ENCODE measurements at regions not wholly inside any gene's neighbourhood (a gene's known extent, or its start where the extent isn't known, plus 50 kb on each side); places are given as distances from the start of the nearest gene placed in this dataset.

- TF ChIP-seq EZH2phosphoT487 (IDR thresholded peaks at IDR 0.05; ENCODE audit: borderline replicate concordance, low read length) (no peak), CTCF (IDR thresholded peaks at IDR 0.05; ENCODE audit: low read depth, low read length, poor library complexity, severe bottlenecking) (no peak)
- Histone ChIP-seq H3K4me2 (ENCODE audit: low read length) (no peak overlapping the region), H3K27me3 (ENCODE audit: control insufficient read depth, low read length) (no peaks in the 10 kb centered on the region), H4K20me1 (ENCODE audit: control insufficient read depth, insufficient read depth, low read depth, low read length) (no peaks in the 10 kb centered on the region), H3K36me3 (ENCODE audit: control insufficient read depth, low read length) (no peaks in the 10 kb centered on the region), H3K4me3 (ENCODE audit: low read length) (no peak overlapping the region), H3K9me2 (replicated peaks; ENCODE audit: control insufficient read depth, low read length) (no peaks in the 10 kb centered on the region), H3K4me1 (ENCODE audit: control insufficient read depth, low read length) (no peaks in the 10 kb centered on the region), H3F3A (ENCODE audit: control insufficient read depth, insufficient read depth) (no peaks in the 10 kb centered on the region), H3K27ac (ENCODE audit: low read depth, low read length) (no peak overlapping the region), H3K9me3 (ENCODE audit: control insufficient read depth, insufficient read depth, low read length) (no peaks in the 10 kb centered on the region), H3K79me2 (ENCODE audit: control insufficient read depth, low read length) (no peaks in the 10 kb centered on the region)
Observed at GRCh38 chr16:65725156-65725845, 603.4 kb upstream of the CDH11 start.

- Histone ChIP-seq H3K4me2 (ENCODE audit: low read length) (no peak overlapping the region), H3K9me3 (ENCODE audit: control insufficient read depth, insufficient read depth, low read length) (no peaks in the 10 kb centered on the region), H3K4me3 (ENCODE audit: low read length) (no peak overlapping the region), H3K27ac (ENCODE audit: low read depth, low read length) (no peak overlapping the region), H4K20me1 (ENCODE audit: control insufficient read depth, insufficient read depth, low read depth, low read length) (no peaks in the 10 kb centered on the region), H3K36me3 (ENCODE audit: control insufficient read depth, low read length) (no peaks in the 10 kb centered on the region), H3K4me1 (ENCODE audit: control insufficient read depth, low read length) (no peaks in the 10 kb centered on the region), H3K27me3 (ENCODE audit: control insufficient read depth, low read length) (no peaks in the 10 kb centered on the region), H3F3A (ENCODE audit: control insufficient read depth, insufficient read depth) (no peaks in the 10 kb centered on the region), H3K79me2 (ENCODE audit: control insufficient read depth, low read length) (no peaks in the 10 kb centered on the region), H3K9me2 (replicated peaks; ENCODE audit: control insufficient read depth, low read length) (no peaks in the 10 kb centered on the region)
- no peak for TF ChIP-seq CTCF (IDR thresholded peaks at IDR 0.05; ENCODE audit: low read depth, low read length, poor library complexity, severe bottlenecking)
- TF ChIP-seq EZH2phosphoT487 (IDR thresholded peaks at IDR 0.05; ENCODE audit: borderline replicate concordance, low read length): no peak
Observed at GRCh38 chr16:65722429-65722828, 600.6 kb upstream of the CDH11 start.

DNA sequence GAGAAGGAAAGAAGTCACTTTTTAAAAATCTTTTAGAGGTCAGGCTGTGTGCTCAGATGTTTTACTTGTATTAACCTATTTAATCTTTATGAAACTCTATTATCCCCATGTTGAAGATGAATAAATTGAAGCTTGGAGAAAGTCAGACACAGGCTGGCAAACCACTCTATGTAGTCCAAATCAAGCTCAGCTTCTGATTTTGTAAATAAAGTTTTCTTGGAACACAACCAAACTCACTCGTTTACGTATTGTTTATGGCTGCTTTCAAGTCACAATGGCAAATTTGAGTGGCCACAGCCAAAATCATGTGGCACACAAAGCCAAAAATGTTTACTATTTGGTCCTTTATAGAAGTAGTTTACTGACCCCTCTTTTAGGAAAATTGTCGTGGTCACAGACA, 596.0 kb upstream of the CDH11 start:
- H3K4me1 ChIP-seq (ENCODE audit: control insufficient read depth, low read length): no peaks in the 10 kb centered on the region
- H3K9me3 ChIP-seq (ENCODE audit: control insufficient read depth, insufficient read depth, low read length): no peaks in the 10 kb centered on the region
- H3K4me3 ChIP-seq (ENCODE audit: low read length): no peak overlapping the region
- no peaks in the 10 kb centered on the region for H3K79me2 ChIP-seq (ENCODE audit: control insufficient read depth, low read length)
- H3K27ac ChIP-seq (ENCODE audit: low read depth, low read length): no peak overlapping the region
- no peaks in the 10 kb centered on the region for H3K9me2 ChIP-seq (replicated peaks; ENCODE audit: control insufficient read depth, low read length)
- H3K4me2 ChIP-seq (ENCODE audit: low read length): no peak overlapping the region
- H3F3A ChIP-seq (ENCODE audit: control insufficient read depth, insufficient read depth): no peaks in the 10 kb centered on the region
- TF ChIP-seq CTCF (IDR thresholded peaks at IDR 0.05; ENCODE audit: low read depth, low read length, poor library complexity, severe bottlenecking): no peak
- TF ChIP-seq EZH2phosphoT487 (IDR thresholded peaks at IDR 0.05; ENCODE audit: borderline replicate concordance, low read length): no peak
- no peaks in the 10 kb centered on the region for H3K27me3 ChIP-seq (ENCODE audit: control insufficient read depth, low read length)
- no peaks in the 10 kb centered on the region for H3K36me3 ChIP-seq (ENCODE audit: control insufficient read depth, low read length)
- no peaks in the 10 kb centered on the region for H4K20me1 ChIP-seq (ENCODE audit: control insufficient read depth, insufficient read depth, low read depth, low read length)

All from DOHH2 (cell line).